ENCODE measurements at regions not wholly inside any gene's neighbourhood (a gene's known extent, or its start where the extent isn't known, plus 50 kb on each side); places are given as distances from the start of the nearest gene placed in this dataset.

DNA sequence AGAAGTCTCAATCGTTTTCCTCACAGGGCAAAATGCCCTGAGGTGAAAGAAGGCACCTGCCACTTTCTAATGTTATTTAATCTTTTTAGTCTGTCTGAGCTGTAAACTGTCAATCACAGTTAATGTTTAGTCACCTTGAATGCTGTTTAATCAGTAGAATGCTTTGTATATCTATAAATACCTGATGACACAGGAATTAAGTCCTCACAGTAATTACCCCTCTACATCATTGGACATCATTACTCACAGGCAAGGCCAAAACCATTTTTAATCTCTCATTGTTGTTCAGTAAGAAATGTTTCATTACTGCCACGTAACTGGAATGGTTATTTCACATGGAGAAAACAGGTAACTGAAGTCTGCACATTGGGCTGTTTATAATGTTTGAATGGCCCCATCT, 178.8 kb downstream of the EXOC5 start:
- TF ChIP-seq, protein P1, sequence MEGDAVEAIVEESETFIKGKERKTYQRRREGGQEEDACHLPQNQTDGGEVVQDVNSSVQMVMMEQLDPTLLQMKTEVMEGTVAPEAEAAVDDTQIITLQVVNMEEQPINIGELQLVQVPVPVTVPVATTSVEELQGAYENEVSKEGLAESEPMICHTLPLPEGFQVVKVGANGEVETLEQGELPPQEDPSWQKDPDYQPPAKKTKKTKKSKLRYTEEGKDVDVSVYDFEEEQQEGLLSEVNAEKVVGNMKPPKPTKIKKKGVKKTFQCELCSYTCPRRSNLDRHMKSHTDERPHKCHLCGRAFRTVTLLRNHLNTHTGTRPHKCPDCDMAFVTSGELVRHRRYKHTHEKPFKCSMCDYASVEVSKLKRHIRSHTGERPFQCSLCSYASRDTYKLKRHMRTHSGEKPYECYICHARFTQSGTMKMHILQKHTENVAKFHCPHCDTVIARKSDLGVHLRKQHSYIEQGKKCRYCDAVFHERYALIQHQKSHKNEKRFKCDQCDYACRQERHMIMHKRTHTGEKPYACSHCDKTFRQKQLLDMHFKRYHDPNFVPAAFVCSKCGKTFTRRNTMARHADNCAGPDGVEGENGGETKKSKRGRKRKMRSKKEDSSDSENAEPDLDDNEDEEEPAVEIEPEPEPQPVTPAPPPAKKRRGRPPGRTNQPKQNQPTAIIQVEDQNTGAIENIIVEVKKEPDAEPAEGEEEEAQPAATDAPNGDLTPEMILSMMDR (conservative IDR thresholded peaks at IDR 0.05) = no peak
- H3K27ac ChIP-seq = peak overlapping the region; percentile 14; the same call in 1 of the 2 replicates

DNA sequence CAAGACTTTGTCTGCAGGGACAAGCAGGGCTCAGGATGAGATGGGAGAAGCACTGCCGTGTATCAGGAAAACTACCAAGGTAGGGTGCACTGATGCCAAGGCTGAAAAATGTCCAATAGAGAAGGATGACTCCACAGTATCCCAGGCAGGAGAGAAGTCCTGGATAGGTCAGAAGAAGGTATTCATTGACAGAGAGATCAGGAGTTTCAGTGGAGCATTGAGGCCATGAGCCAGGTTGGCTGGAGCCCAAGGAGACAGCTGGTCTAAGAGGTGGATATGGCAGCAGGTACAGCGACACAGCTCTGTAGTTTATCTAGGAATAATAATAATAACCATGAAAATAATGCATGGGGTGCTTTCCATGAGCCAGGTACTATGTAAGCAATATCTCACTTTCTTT, 180.9 kb downstream of the EXOC5 start:
- TF ChIP-seq, protein P1 (conservative IDR thresholded peaks at IDR 0.05) = no peak

DNA sequence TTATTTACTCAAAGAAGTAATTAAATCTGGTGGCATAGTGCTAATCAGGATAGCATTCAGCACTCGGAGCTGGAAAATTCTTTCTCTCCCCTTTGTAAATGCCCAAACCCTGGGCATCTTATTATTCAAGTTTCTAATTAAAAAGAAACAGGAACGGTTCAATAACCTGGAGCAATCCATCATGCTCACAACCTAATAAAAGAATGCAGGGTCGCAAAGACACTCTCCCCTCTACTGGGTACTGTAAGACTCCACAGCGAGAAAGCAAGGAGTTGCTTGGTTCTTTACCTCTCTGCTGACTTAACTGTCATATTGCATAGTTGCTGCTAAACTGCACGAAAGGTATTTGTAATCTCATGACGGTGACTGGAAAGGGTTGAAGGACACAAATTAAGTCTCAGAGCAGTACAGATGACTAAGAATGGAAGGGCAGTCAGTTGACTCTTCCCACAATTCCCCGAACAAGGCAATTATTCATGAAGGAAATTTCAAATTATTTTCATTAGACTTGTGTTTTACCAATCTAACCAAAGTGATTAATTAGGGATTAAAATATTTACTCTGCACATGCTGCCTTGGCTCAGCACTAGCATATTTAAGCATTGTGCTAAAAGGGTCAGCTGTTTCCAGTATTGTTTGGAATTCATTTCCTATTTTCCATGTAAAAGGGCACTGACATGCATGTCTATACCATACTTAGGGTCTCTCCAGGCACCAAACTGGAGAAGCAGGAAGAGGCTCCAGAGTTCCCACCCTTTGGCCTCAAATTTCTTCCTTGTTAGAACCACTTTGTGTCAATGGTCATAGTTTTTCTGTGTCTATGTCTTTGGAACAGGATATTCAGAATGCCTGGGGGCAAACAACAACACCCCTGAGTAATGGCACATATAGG, 182.2 kb downstream of the EXOC5 start:
- no peak overlapping the region for H3K27ac ChIP-seq
- TF ChIP-seq, protein P1 (conservative IDR thresholded peaks at IDR 0.05) = no peak

More for the DNA sequence above, 180.9 kb downstream of the EXOC5 start:
- H3K27ac ChIP-seq = no peak overlapping the region

DNA sequence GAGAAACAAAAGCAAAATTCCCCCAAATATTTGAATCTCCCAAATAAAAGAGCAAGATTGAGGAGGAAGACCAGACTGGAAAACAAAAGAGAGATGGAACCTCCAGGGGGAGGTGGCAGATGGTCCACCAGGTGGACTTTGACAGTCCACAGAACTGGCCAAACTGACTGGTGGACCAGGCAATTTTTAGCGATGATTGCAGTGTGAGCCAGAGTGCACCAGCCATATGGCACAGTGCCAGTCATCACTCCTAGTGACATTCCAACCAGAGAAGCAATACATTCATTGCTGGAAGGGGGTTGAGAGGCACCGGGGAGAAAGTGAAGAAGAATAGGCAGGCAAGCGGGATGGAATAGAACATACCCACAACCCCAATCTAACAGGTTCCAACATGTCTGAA, 182.9 kb downstream of the EXOC5 start:
- no peak overlapping the region for H3K27ac ChIP-seq
- TF ChIP-seq, protein P1 (conservative IDR thresholded peaks at IDR 0.05) = no peak

- H3K27ac ChIP-seq = no peak overlapping the region
- TF ChIP-seq, protein P1 (conservative IDR thresholded peaks at IDR 0.05) = no peak
Observed at GRCh38 chr14:57085043-57085442, 183.7 kb downstream of the EXOC5 start.

GRCh38 chr14:57080691-57081090, 188.0 kb downstream of the EXOC5 start:
- H3K27ac ChIP-seq = no peak overlapping the region
- TF ChIP-seq, protein P1 (conservative IDR thresholded peaks at IDR 0.05) = no peak

- H3K27ac ChIP-seq = no peak overlapping the region
- TF ChIP-seq, protein P1 (conservative IDR thresholded peaks at IDR 0.05) = no peak
Observed at GRCh38 chr14:57078054-57078453, 190.7 kb downstream of the EXOC5 start.

Measured in VCaP (cell line).